CD14-positive monocyte (primary cell): ENCODE measurements at regions not wholly inside any gene's neighbourhood (a gene's known extent, or its start where the extent isn't known, plus 50 kb on each side); places are given as distances from the start of the nearest gene placed in this dataset.

Experiments used
- DNase-seq, 3 donors: peaks; one replicate each; pipeline ENCODE4 v3.0.0-alpha.2; 2011 to 2022
- H2AFZ ChIP-seq: 2 replicates; pipeline ENCODE4 v1.6.0; 2012; ENCODE audit warnings: mild to moderate bottlenecking, low read depth, low read length, inconsistent platforms; ENCODE audit not compliant: insufficient read depth, poor library complexity, severe bottlenecking
- H3K27ac ChIP-seq, 2 donors: 1 replicate in 1 of 2; 2 replicates in 1 of 2; pipeline ENCODE4 v1.5.1; 2012 to 2013; ENCODE audit warnings: low read length in 2 of 2, control low read depth in 1 of 2, inconsistent platforms in 1 of 2, low read depth in 1 of 2, mild to moderate bottlenecking in 1 of 2
- H3K27me3 ChIP-seq, 2 donors: one replicate each; pipeline versions ENCODE4 v1.6.0 to v1.6.1; 2011 to 2013; ENCODE audit warnings: low read length in 2 of 2; ENCODE audit not compliant: control insufficient read depth in 2 of 2, insufficient read depth in 2 of 2
- H3K36me3 ChIP-seq, 2 donors: replicated peaks in 1 of 2; 1 replicate in 1 of 2; 2 replicates in 1 of 2; pipeline versions ENCODE4 v1.5.1 to v1.6.1; 2012 to 2013; ENCODE audit warnings: low read length in 2 of 2, control low read depth in 1 of 2, inconsistent platforms in 1 of 2, mild to moderate bottlenecking in 1 of 2; ENCODE audit not compliant: insufficient read depth in 2 of 2, control insufficient read depth in 1 of 2
- H3K4me1 ChIP-seq, 2 donors: 1 replicate in 1 of 2; 2 replicates in 1 of 2; pipeline versions ENCODE4 v1.5.1 to v1.6.1; 2012 to 2013; ENCODE audit warnings: low read length in 2 of 2, control low read depth in 1 of 2, inconsistent platforms in 1 of 2, mild to moderate bottlenecking in 1 of 2, moderate library complexity in 1 of 2; ENCODE audit not compliant: insufficient read depth in 2 of 2, control insufficient read depth in 1 of 2
- H3K4me2 ChIP-seq: replicated peaks from 2 replicates; pipeline ENCODE3; 2012; ENCODE audit warnings: low read length, moderate library complexity, mild to moderate bottlenecking; ENCODE audit not compliant: poor library complexity, severe bottlenecking; ENCODE audit errors: extremely low read depth
- H3K4me3 ChIP-seq, 3 experiments: fragments of 200-600 bp in 1 of 3; sonication (generic) in 1 of 3; replicated peaks in 1 of 3; 1 replicate in 2 of 3; 2 replicates in 1 of 3; pipeline ENCODE4 v1.5.1; 2011 to 2013; ENCODE audit warnings: low read length in 3 of 3, mild to moderate bottlenecking in 3 of 3, control low read depth in 2 of 3, low read depth in 2 of 3, inconsistent platforms in 1 of 3, moderate library complexity in 1 of 3
- H3K79me2 ChIP-seq: 2 replicates; pipeline ENCODE4 v1.6.0; 2012; ENCODE audit warnings: mild to moderate bottlenecking, control low read depth, inconsistent platforms, low read length, moderate library complexity; ENCODE audit not compliant: insufficient read depth
- H3K9ac ChIP-seq: 2 replicates; pipeline ENCODE4 v1.6.0; 2017; ENCODE audit warnings: low read length, mild to moderate bottlenecking; ENCODE audit not compliant: insufficient read depth, poor library complexity, severe bottlenecking
- H3K9me3 ChIP-seq, 2 donors: replicated peaks in 1 of 2; 1 replicate in 1 of 2; 2 replicates in 1 of 2; pipeline versions ENCODE4 v1.5.1 to v1.6.1; 2012 to 2013; ENCODE audit warnings: low read length in 2 of 2, control low read depth in 1 of 2; ENCODE audit not compliant: control insufficient read depth in 1 of 2, insufficient read depth in 1 of 2
- H4K20me1 ChIP-seq: 2 replicates; pipeline ENCODE4 v1.6.0; 2012; ENCODE audit warnings: mild to moderate bottlenecking, low read length, control low read depth, moderate library complexity; ENCODE audit not compliant: insufficient read depth
- H3K27ac Mint-ChIP-seq, 7 donors: one replicate each; pipeline ENCODE4 v1.8.0; 2020; ENCODE audit warnings: mild to moderate bottlenecking in 7 of 7, mixed read lengths in 7 of 7, moderate library complexity in 6 of 7, inconsistent platforms in 2 of 7
- H3K27me3 Mint-ChIP-seq, 3 donors: one replicate each; pipeline ENCODE4 v1.8.0; 2021 to 2022; ENCODE audit warnings: low read depth in 3 of 3, mild to moderate bottlenecking in 3 of 3, mixed read lengths in 3 of 3, moderate library complexity in 3 of 3, inconsistent platforms in 1 of 3
- H3K36me3 Mint-ChIP-seq, 2 donors: one replicate each; pipeline ENCODE4 v1.8.0; 2020; ENCODE audit warnings: mixed read lengths in 2 of 2, inconsistent platforms in 1 of 2, mild to moderate bottlenecking in 1 of 2
- H3K4me1 Mint-ChIP-seq: one replicate; pipeline ENCODE4 v1.8.0; 2020; ENCODE audit warnings: mild to moderate bottlenecking, mixed read lengths
- H3K4me3 Mint-ChIP-seq, 2 donors: one replicate each; pipeline ENCODE4 v1.8.0; 2020; ENCODE audit warnings: mild to moderate bottlenecking in 2 of 2, mixed read lengths in 2 of 2, moderate library complexity in 1 of 2
- H3K9me3 Mint-ChIP-seq, 7 donors: one replicate each; pipeline ENCODE4 v1.8.0; 2020 to 2022; ENCODE audit warnings: mixed read lengths in 7 of 7, mild to moderate bottlenecking in 6 of 7, moderate library complexity in 6 of 7, inconsistent platforms in 2 of 7
- CTCF ChIP-seq: fragments of 200-600 bp; IDR thresholded peaks from one replicate; pipeline ENCODE4 v1.8.0; 2022; ENCODE audit warnings: antibody characterized with exemption, mild to moderate bottlenecking
- WGBS: methylation state at CpG from one replicate; pipeline ENCODE4 v1.1.5; 2013; ENCODE audit warnings: missing lambda C conversion rate; ENCODE audit not compliant: insufficient coverage; 5-methylcytosine and 5-hydroxymethylcytosine counted together
- intact Hi-C, 2 donors: fragments of 100-400 bp; cut with micrococcal nuclease; formaldehyde crosslinking; loops; one replicate each; pipeline versions ENCODE4 v1.15.0 to v1.15.1; 2023

DNA sequence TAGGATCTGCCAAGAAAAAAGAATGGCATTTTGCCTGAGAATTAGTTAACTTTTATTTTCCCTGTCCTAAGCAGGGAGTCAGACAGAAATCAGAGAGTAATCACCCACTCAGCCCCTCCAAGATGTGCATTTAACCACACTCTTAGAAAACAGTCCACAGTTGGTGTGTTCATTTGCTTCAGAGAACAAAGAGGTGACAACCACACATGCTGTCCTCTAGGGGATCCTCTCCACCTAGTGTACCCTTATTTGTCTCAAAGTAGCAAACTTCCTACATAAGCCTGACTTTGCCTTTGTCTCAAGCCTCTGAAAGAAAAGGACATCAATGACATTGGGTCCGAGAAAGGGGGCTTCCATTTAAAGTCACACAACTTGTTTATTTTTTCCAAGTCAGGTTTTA is 107.0 kb upstream of the RFC3 start:
- no peaks in the 10 kb centered on the region for H3K36me3 Mint-ChIP-seq
- no peak overlapping the region for H3K27ac ChIP-seq
- H3K9ac ChIP-seq = no peak overlapping the region
- TF ChIP-seq CTCF = no peak
- H2AFZ ChIP-seq = no peak overlapping the region
- no peaks in the 10 kb centered on the region for H3K4me1 ChIP-seq
- H3K27me3 Mint-ChIP-seq = peaks cover 0 to 2% (median 0%) of the 10 kb centered on the region in 3 donors
- no peak for DNase-seq
- H3K9me3 ChIP-seq = peaks cover 0 to 9% of the 10 kb centered on the region in 2 donors
- H3K27ac Mint-ChIP-seq = no peak overlapping the region
- WGBS = no CpG with 5 or more reads among the region's 1 CpG
- H3K4me2 ChIP-seq = no peak overlapping the region
- H4K20me1 ChIP-seq = no peaks in the 10 kb centered on the region
- no peak overlapping the region for H3K4me3 ChIP-seq
- no peaks in the 10 kb centered on the region for H3K79me2 ChIP-seq
- peaks cover 3 to 23% (median 10%) of the 10 kb centered on the region in 7 donors for H3K9me3 Mint-ChIP-seq
- H3K4me3 Mint-ChIP-seq = no peak overlapping the region
- no peaks in the 10 kb centered on the region for H3K27me3 ChIP-seq
- peaks cover 6% of the 10 kb centered on the region for H3K4me1 Mint-ChIP-seq
- intact Hi-C loops = no loop called here
- H3K36me3 ChIP-seq = no peaks in the 10 kb centered on the region

- Histone ChIP-seq H3K79me2 (no peaks in the 10 kb centered on the region), H3K36me3 (no peaks in the 10 kb centered on the region), H3K9ac (no peak overlapping the region), H2AFZ (no peak overlapping the region), H3K9me3 (peaks cover 0 to 9% of the 10 kb centered on the region in 2 donors), H3K27me3 (no peaks in the 10 kb centered on the region), H3K4me1 (no peaks in the 10 kb centered on the region), H4K20me1 (no peaks in the 10 kb centered on the region), H3K27ac (no peak overlapping the region), H3K4me3 (no peak overlapping the region), H3K4me2 (no peak overlapping the region)
- H3K27me3 Mint-ChIP-seq = peaks cover 0 to 2% (median 1%) of the 10 kb centered on the region in 3 donors
- H3K4me3 Mint-ChIP-seq = no peak overlapping the region
- no peak overlapping the region for H3K27ac Mint-ChIP-seq
- no peak for DNase-seq
- WGBS = no CpG with 5 or more reads among the region's 3 CpGs
- H3K36me3 Mint-ChIP-seq = no peaks in the 10 kb centered on the region
- TF ChIP-seq CTCF = no peak
- peaks cover 3 to 24% (median 10%) of the 10 kb centered on the region in 7 donors for H3K9me3 Mint-ChIP-seq
- peaks cover 6% of the 10 kb centered on the region for H3K4me1 Mint-ChIP-seq
- intact Hi-C loops = no loop called here
These were observed 106.5 kb upstream of the RFC3 start for GRCh38 chr13:33711436-33711835.
